SK-N-SH (cell line): ENCODE measurements at regions not wholly inside any gene's neighbourhood (a gene's known extent, or its start where the extent isn't known, plus 50 kb on each side); places are given as distances from the start of the nearest gene placed in this dataset.

Source experiments
- CTCF ChIA-PET: fragments of 300-600, 350-600 bp; formaldehyde crosslinking; extraction: SDS; loops from one replicate; lab custom pipeline; 2021; lab: Yijun Ruan, JAX
- POLR2A ChIA-PET: fragments of 350-600 bp; sonication (Branson Sonifier 250); formaldehyde crosslinking; extraction: SDS; loops from one replicate; lab custom pipeline; 2020; ENCODE audit warnings: antibody characterized with exemption, inconsistent platforms; lab: Yijun Ruan, JAX
- DNase-seq: peaks from one replicate; pipeline ENCODE4 v3.0.0; 2012
- H2AFZ ChIP-seq: fragments of 200-600 bp; sonication (generic); 2 replicates; pipeline ENCODE4 v1.8.1; 2016; ENCODE audit warnings: antibody characterized with exemption, mild to moderate bottlenecking, low read depth
- H3F3A ChIP-seq: fragments of 200-600 bp; sonication (generic); replicated peaks from 2 replicates; pipeline ENCODE3; 2016; ENCODE audit warnings: antibody characterized with exemption, mild to moderate bottlenecking; ENCODE audit not compliant: insufficient read depth
- H3K27ac ChIP-seq, 2 experiments: fragments of 200-500 bp in 1 of 2; fragments of 200-600 bp in 1 of 2; sonication (Bioruptor generic) in 1 of 2; sonication (generic), shearing (Covaris generic) in 1 of 2; 2 replicates each; pipeline versions ENCODE4 v1.5.1 to v1.6.1; 2014 to 2016; ENCODE audit warnings: low read depth in 2 of 2, inconsistent platforms in 1 of 2, low read length in 1 of 2, mild to moderate bottlenecking in 1 of 2, mixed read lengths in 1 of 2
- H3K27me3 ChIP-seq: fragments of 200-600 bp; sonication (generic), shearing (Covaris generic); 2 replicates; pipeline ENCODE4 v1.6.1; 2016; ENCODE audit warnings: mixed run types; ENCODE audit not compliant: insufficient read depth
- H3K36me3 ChIP-seq, 2 experiments: fragments of 200-500 bp in 1 of 2; fragments of 200-600 bp in 1 of 2; sonication (Bioruptor generic) in 1 of 2; sonication (generic) in 1 of 2; replicated peaks in 1 of 2; 2 replicates each; pipeline versions ENCODE3 to v1.5.1; 2014 to 2016; ENCODE audit warnings: low read length in 1 of 2, mild to moderate bottlenecking in 1 of 2; ENCODE audit not compliant: insufficient read depth in 2 of 2, control insufficient read depth in 1 of 2
- H3K4me1 ChIP-seq, 2 experiments: fragments of 200-500 bp in 1 of 2; fragments of 200-600 bp in 1 of 2; sonication (Bioruptor generic) in 1 of 2; sonication (generic), shearing (Covaris generic) in 1 of 2; 2 replicates each; pipeline versions ENCODE4 v1.5.1 to v1.6.1; 2014 to 2016; ENCODE audit warnings: low read depth in 1 of 2, low read length in 1 of 2, mixed run types in 1 of 2; ENCODE audit not compliant: insufficient read depth in 2 of 2, control insufficient read depth in 1 of 2
- H3K4me2 ChIP-seq: fragments of 200-600 bp; sonication (generic), shearing (Covaris generic); 2 replicates; pipeline ENCODE4 v1.6.1; 2017; ENCODE audit warnings: mixed run types
- H3K4me3 ChIP-seq, 2 experiments: fragments of 200-500 bp in 1 of 2; fragments of 200-600 bp in 1 of 2; sonication (Bioruptor generic) in 1 of 2; sonication (generic), shearing (Covaris generic) in 1 of 2; 2 replicates each; pipeline versions ENCODE4 v1.5.1 to v1.8.1; 2014 to 2016; ENCODE audit warnings: low read depth in 2 of 2, inconsistent platforms in 1 of 2, low read length in 1 of 2, mild to moderate bottlenecking in 1 of 2, mixed read lengths in 1 of 2, moderate library complexity in 1 of 2
- H3K79me2 ChIP-seq: fragments of 200-600 bp; sonication (generic); 2 replicates; pipeline ENCODE4 v1.8.1; 2017; ENCODE audit warnings: mild to moderate bottlenecking; ENCODE audit not compliant: insufficient read depth
- H3K9ac ChIP-seq: fragments of 200-600 bp; sonication (generic); 2 replicates; pipeline ENCODE4 v1.6.1; 2017; ENCODE audit warnings: mixed run types
- H3K9me2 ChIP-seq: fragments of 200-600 bp; sonication (generic); 2 replicates; pipeline ENCODE4 v1.6.1; 2017; ENCODE audit warnings: mixed run types
- H3K9me3 ChIP-seq: fragments of 200-600 bp; sonication (generic); 2 replicates; pipeline ENCODE4 v1.6.1; 2017; ENCODE audit warnings: mixed run types, mild to moderate bottlenecking, moderate library complexity
- H4K20me1 ChIP-seq: fragments of 200-600 bp; sonication (generic); 2 replicates; pipeline ENCODE4 v1.6.1; 2017; ENCODE audit warnings: mild to moderate bottlenecking, mixed run types; ENCODE audit not compliant: insufficient read depth
- CHD2 ChIP-seq: fragments of 150-350 bp; IDR thresholded peaks from 2 replicates; pipeline ENCODE4 v1.6.1; 2018; ENCODE audit warnings: low read length; ENCODE audit not compliant: partially characterized antibody
- EZH2phosphoT487 ChIP-seq: fragments of 200-600 bp; sonication (generic); IDR thresholded peaks from 2 replicates; pipeline ENCODE4 v1.6.1; 2017; ENCODE audit warnings: low read depth, mixed run types, mild to moderate bottlenecking, antibody characterized with exemption, moderate library complexity, borderline replicate concordance
- FOXJ3 ChIP-seq: sonication (generic); formaldehyde crosslinking; IDR thresholded peaks from 2 replicates; pipeline ENCODE4 v1.5.1; 2020; ENCODE audit warnings: mild to moderate bottlenecking, missing genetic modification reagents
- FOXM1 ChIP-seq: IDR thresholded peaks from 2 replicates; pipeline ENCODE4 v1.4.0; 2012; ENCODE audit warnings: low read depth, mild to moderate bottlenecking
- GABPA ChIP-seq: IDR thresholded peaks from 2 replicates; pipeline ENCODE4 v1.4.0; 2012; ENCODE audit warnings: low read depth, mild to moderate bottlenecking
- GATA2 ChIP-seq: sonication (generic); formaldehyde crosslinking; IDR thresholded peaks from 2 replicates; pipeline ENCODE4 v1.5.0; 2020; ENCODE audit warnings: mild to moderate bottlenecking, missing genetic modification reagents
- MEF2A ChIP-seq: IDR thresholded peaks from 2 replicates; pipeline ENCODE4 v1.4.0; 2012; ENCODE audit warnings: low read depth, borderline replicate concordance
- NFIC ChIP-seq: IDR thresholded peaks from 2 replicates; pipeline ENCODE4 v1.4.0; 2012; ENCODE audit warnings: borderline replicate concordance
- NRF1 ChIP-seq: IDR thresholded peaks from 2 replicates; pipeline ENCODE4 v1.6.1; 2012; ENCODE audit warnings: low read depth, mild to moderate bottlenecking, low read length
- POLR2AphosphoS5 ChIP-seq: IDR thresholded peaks from 2 replicates; pipeline ENCODE4 v1.6.1; 2012; ENCODE audit warnings: low read depth, low read length
- SIN3A ChIP-seq: IDR thresholded peaks from 2 replicates; pipeline ENCODE4 v1.6.1; 2012; ENCODE audit warnings: low read depth, mild to moderate bottlenecking, low read length, moderate library complexity, borderline replicate concordance
- SMC3 ChIP-seq: IDR thresholded peaks from 2 replicates; pipeline ENCODE4 v1.6.1; 2012; ENCODE audit warnings: low read depth, low read length, improper control_type of control experiment
- TAF1 ChIP-seq: IDR thresholded peaks from 2 replicates; pipeline ENCODE4 v1.6.1; 2012; ENCODE audit warnings: low read depth, mild to moderate bottlenecking, low read length, moderate library complexity, borderline replicate concordance
- TEAD4 ChIP-seq: IDR thresholded peaks from 2 replicates; pipeline ENCODE4 v1.4.0; 2012; ENCODE audit warnings: mild to moderate bottlenecking, borderline replicate concordance; ENCODE audit not compliant: insufficient read depth
- YY1 ChIP-seq: IDR thresholded peaks from 2 replicates; pipeline ENCODE4 v1.4.0; 2012; ENCODE audit warnings: low read depth, mild to moderate bottlenecking
- whole genome bisulfite sequencing: methylation state at CpG from one replicate; pipeline ENCODE4 v1.1.6; 2017; ENCODE audit warnings: low lambda C conversion rate; 5-methylcytosine and 5-hydroxymethylcytosine counted together
- TF ChIP-seq, protein P1 (sequence below): IDR thresholded peaks from 2 replicates; pipeline ENCODE4 v1.6.1; 2012; ENCODE audit warnings: mild to moderate bottlenecking, low read depth, low read length, moderate library complexity
- TF ChIP-seq, protein P2 (sequence below): fragments of 150-350 bp; IDR thresholded peaks from 2 replicates; pipeline ENCODE4 v1.6.1; 2016; ENCODE audit warnings: mild to moderate bottlenecking, low read depth, low read length
- TF ChIP-seq, protein P3 (sequence below): fragments of 150-350 bp; IDR thresholded peaks from 2 replicates; pipeline ENCODE4 v1.6.1; 2017; ENCODE audit warnings: antibody characterized with exemption, low read length, low read depth, borderline replicate concordance
- TF ChIP-seq, protein P4 (sequence below): IDR thresholded peaks from 2 replicates; pipeline ENCODE4 v1.4.0; 2012; ENCODE audit warnings: low read depth, borderline replicate concordance
- TF ChIP-seq, protein P5 (sequence below): fragments of 200-600 bp; sonication (generic); IDR thresholded peaks from 2 replicates; pipeline ENCODE4 v1.6.1; 2017; ENCODE audit warnings: antibody characterized with exemption, mild to moderate bottlenecking, moderate library complexity

DNA sequence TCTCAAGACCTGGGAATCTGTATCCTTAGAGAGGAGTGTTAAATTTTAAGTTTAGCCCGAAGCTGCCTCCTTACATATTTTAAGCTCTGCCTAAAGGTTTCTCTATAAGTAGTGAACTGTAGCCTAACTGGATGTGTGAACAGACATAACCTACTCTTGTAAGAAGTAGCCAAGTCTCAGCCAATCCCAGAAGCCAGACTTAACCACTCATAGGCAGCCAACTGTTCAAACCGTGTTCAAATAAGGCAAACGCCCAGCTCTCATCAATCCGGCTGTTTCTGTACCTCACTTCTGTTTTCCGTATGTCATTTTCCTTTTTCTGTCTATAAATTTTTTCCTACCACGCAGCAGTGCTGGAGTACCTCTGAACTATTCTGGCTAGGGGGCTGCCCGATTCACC, 58.7 kb upstream of the HRH2 start:
- no peak overlapping the region for H3K27ac ChIP-seq
- no peak overlapping the region for H3K4me2 ChIP-seq
- no peaks in the 10 kb centered on the region for H4K20me1 ChIP-seq
- no peaks in the 10 kb centered on the region for H3K27me3 ChIP-seq
- TF ChIP-seq GATA2 (CRISPR knock-in tag) (no peak), YY1 (no peak), GABPA (no peak), POLR2AphosphoS5 (no peak), TAF1 (no peak), NRF1 (no peak), EZH2phosphoT487 (no peak), FOXM1 (no peak), NFIC (no peak), FOXJ3 (CRISPR knock-in tag) (no peak), TEAD4 (no peak), SMC3 (no peak), CHD2 (no peak), MEF2A (no peak), SIN3A (no peak)
- TF ChIP-seq, protein P1, sequence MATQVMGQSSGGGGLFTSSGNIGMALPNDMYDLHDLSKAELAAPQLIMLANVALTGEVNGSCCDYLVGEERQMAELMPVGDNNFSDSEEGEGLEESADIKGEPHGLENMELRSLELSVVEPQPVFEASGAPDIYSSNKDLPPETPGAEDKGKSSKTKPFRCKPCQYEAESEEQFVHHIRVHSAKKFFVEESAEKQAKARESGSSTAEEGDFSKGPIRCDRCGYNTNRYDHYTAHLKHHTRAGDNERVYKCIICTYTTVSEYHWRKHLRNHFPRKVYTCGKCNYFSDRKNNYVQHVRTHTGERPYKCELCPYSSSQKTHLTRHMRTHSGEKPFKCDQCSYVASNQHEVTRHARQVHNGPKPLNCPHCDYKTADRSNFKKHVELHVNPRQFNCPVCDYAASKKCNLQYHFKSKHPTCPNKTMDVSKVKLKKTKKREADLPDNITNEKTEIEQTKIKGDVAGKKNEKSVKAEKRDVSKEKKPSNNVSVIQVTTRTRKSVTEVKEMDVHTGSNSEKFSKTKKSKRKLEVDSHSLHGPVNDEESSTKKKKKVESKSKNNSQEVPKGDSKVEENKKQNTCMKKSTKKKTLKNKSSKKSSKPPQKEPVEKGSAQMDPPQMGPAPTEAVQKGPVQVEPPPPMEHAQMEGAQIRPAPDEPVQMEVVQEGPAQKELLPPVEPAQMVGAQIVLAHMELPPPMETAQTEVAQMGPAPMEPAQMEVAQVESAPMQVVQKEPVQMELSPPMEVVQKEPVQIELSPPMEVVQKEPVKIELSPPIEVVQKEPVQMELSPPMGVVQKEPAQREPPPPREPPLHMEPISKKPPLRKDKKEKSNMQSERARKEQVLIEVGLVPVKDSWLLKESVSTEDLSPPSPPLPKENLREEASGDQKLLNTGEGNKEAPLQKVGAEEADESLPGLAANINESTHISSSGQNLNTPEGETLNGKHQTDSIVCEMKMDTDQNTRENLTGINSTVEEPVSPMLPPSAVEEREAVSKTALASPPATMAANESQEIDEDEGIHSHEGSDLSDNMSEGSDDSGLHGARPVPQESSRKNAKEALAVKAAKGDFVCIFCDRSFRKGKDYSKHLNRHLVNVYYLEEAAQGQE = no peak
- TF ChIP-seq, protein P2, sequence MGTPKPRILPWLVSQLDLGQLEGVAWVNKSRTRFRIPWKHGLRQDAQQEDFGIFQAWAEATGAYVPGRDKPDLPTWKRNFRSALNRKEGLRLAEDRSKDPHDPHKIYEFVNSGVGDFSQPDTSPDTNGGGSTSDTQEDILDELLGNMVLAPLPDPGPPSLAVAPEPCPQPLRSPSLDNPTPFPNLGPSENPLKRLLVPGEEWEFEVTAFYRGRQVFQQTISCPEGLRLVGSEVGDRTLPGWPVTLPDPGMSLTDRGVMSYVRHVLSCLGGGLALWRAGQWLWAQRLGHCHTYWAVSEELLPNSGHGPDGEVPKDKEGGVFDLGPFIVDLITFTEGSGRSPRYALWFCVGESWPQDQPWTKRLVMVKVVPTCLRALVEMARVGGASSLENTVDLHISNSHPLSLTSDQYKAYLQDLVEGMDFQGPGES = no peak
- TF ChIP-seq, protein P3, sequence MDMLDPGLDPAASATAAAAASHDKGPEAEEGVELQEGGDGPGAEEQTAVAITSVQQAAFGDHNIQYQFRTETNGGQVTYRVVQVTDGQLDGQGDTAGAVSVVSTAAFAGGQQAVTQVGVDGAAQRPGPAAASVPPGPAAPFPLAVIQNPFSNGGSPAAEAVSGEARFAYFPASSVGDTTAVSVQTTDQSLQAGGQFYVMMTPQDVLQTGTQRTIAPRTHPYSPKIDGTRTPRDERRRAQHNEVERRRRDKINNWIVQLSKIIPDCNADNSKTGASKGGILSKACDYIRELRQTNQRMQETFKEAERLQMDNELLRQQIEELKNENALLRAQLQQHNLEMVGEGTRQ = no peak
- TF ChIP-seq, protein P4, sequence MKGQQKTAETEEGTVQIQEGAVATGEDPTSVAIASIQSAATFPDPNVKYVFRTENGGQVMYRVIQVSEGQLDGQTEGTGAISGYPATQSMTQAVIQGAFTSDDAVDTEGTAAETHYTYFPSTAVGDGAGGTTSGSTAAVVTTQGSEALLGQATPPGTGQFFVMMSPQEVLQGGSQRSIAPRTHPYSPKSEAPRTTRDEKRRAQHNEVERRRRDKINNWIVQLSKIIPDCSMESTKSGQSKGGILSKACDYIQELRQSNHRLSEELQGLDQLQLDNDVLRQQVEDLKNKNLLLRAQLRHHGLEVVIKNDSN = no peak
- TF ChIP-seq, protein P5, sequence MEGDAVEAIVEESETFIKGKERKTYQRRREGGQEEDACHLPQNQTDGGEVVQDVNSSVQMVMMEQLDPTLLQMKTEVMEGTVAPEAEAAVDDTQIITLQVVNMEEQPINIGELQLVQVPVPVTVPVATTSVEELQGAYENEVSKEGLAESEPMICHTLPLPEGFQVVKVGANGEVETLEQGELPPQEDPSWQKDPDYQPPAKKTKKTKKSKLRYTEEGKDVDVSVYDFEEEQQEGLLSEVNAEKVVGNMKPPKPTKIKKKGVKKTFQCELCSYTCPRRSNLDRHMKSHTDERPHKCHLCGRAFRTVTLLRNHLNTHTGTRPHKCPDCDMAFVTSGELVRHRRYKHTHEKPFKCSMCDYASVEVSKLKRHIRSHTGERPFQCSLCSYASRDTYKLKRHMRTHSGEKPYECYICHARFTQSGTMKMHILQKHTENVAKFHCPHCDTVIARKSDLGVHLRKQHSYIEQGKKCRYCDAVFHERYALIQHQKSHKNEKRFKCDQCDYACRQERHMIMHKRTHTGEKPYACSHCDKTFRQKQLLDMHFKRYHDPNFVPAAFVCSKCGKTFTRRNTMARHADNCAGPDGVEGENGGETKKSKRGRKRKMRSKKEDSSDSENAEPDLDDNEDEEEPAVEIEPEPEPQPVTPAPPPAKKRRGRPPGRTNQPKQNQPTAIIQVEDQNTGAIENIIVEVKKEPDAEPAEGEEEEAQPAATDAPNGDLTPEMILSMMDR = no peak
- H3K4me1 ChIP-seq = no peaks in the 10 kb centered on the region
- no peak overlapping the region for H2AFZ ChIP-seq
- no peaks in the 10 kb centered on the region for H3K36me3 ChIP-seq
- H3K79me2 ChIP-seq = no peaks in the 10 kb centered on the region
- no peak overlapping the region for H3K4me3 ChIP-seq
- H3K9me3 ChIP-seq = no peaks in the 10 kb centered on the region
- no peak for DNase-seq
- CTCF ChIA-PET = interaction anchor here (1.0 kb wide), 1 partner anchor 65 kb away, joined by 3 read pairs; no protein-coding TSS in a partner anchor
- H3K9me2 ChIP-seq = no peaks in the 10 kb centered on the region
- 42% methylated on average over 7 of the region's 7 CpGs for WGBS
- POLR2A ChIA-PET = no interaction called here
- H3F3A ChIP-seq = no peaks in the 10 kb centered on the region
- H3K9ac ChIP-seq = no peak overlapping the region
